ENCODE measurements at regions not wholly inside any gene's neighbourhood (a gene's known extent, or its start where the extent isn't known, plus 50 kb on each side); places are given as distances from the start of the nearest gene placed in this dataset.

DNA sequence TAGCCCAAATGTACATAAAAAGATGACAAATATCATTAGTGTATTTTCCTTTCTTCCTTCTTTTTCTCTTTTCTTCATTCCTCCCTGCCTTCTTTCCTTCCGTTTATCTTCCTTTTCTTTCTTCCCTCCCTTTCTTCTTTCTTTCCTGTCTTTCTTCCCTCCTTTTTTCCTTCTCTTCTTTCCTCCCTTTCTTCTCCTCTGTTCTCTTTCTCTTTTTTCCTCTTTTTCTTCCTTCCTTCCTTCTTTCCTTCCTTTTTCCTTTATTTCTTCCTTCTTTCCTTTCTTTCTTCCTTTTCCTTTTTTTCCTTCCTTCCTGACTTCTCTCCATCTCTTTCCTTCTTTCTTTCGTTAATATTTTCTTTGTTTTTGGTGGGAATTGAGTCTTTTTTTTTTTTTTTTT, 256.9 kb upstream of the CNTNAP5 start:
- TF ChIP-seq, protein P1, sequence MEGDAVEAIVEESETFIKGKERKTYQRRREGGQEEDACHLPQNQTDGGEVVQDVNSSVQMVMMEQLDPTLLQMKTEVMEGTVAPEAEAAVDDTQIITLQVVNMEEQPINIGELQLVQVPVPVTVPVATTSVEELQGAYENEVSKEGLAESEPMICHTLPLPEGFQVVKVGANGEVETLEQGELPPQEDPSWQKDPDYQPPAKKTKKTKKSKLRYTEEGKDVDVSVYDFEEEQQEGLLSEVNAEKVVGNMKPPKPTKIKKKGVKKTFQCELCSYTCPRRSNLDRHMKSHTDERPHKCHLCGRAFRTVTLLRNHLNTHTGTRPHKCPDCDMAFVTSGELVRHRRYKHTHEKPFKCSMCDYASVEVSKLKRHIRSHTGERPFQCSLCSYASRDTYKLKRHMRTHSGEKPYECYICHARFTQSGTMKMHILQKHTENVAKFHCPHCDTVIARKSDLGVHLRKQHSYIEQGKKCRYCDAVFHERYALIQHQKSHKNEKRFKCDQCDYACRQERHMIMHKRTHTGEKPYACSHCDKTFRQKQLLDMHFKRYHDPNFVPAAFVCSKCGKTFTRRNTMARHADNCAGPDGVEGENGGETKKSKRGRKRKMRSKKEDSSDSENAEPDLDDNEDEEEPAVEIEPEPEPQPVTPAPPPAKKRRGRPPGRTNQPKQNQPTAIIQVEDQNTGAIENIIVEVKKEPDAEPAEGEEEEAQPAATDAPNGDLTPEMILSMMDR (conservative IDR thresholded peaks at IDR 0.05; ENCODE audit: low read depth, low read length), result no peak
- no peak for TF ChIP-seq EZH2 (IDR thresholded peaks at IDR 0.05; ENCODE audit: low read length, unreplicated experiment)
- TF ChIP-seq EZH2phosphoT487 (IDR thresholded peaks at IDR 0.05; ENCODE audit: borderline replicate concordance, low read length), result no peak

Data from PC-3 (cell line).